SK-N-SH (cell line): ENCODE measurements at regions not wholly inside any gene's neighbourhood (a gene's known extent, or its start where the extent isn't known, plus 50 kb on each side); places are given as distances from the start of the nearest gene placed in this dataset.

Source experiments
- CTCF ChIP-seq: fragments of 200-600 bp; sonication (generic); IDR thresholded peaks from 2 replicates; pipeline ENCODE4 v1.6.1; 2017; ENCODE audit warnings: antibody characterized with exemption, mild to moderate bottlenecking, moderate library complexity
- ELF1 ChIP-seq: IDR thresholded peaks from 2 replicates; pipeline ENCODE4 v1.4.0; 2012
- EP300 ChIP-seq, 2 experiments: IDR thresholded peaks; 2 replicates each; pipeline versions ENCODE4 v1.4.0 to v1.6.1; 2012; ENCODE audit warnings: borderline replicate concordance in 1 of 2, low read depth in 1 of 2, low read length in 1 of 2
- FOXJ3 ChIP-seq: sonication (generic); formaldehyde crosslinking; IDR thresholded peaks from 2 replicates; pipeline ENCODE4 v1.5.1; 2020; ENCODE audit warnings: mild to moderate bottlenecking, missing genetic modification reagents
- MEF2A ChIP-seq: IDR thresholded peaks from 2 replicates; pipeline ENCODE4 v1.4.0; 2012; ENCODE audit warnings: low read depth, borderline replicate concordance
- POLR2AphosphoS5 ChIP-seq: IDR thresholded peaks from 2 replicates; pipeline ENCODE4 v1.6.1; 2012; ENCODE audit warnings: low read depth, low read length
- RAD21 ChIP-seq: IDR thresholded peaks from 2 replicates; pipeline ENCODE4 v1.6.1; 2012; ENCODE audit warnings: mild to moderate bottlenecking, low read length
- TAF1 ChIP-seq: IDR thresholded peaks from 2 replicates; pipeline ENCODE4 v1.6.1; 2012; ENCODE audit warnings: low read depth, mild to moderate bottlenecking, low read length, moderate library complexity, borderline replicate concordance
- YY1 ChIP-seq: IDR thresholded peaks from 2 replicates; pipeline ENCODE4 v1.4.0; 2012; ENCODE audit warnings: low read depth, mild to moderate bottlenecking
- ZBTB33 ChIP-seq: IDR thresholded peaks from 2 replicates; pipeline ENCODE4 v1.4.0; 2012; ENCODE audit warnings: low read depth, borderline replicate concordance

- TF ChIP-seq CTCF (no peak), MEF2A (no peak), ELF1 (no peak), FOXJ3 (CRISPR knock-in tag) (no peak), RAD21 (no peak), EP300 (IDR thresholded peaks at IDR 0.05; ENCODE audit: borderline replicate concordance in 1 of 2, low read depth in 1 of 2, low read length in 1 of 2) (no peak), YY1 (no peak), ZBTB33 (no peak), TAF1 (no peak), POLR2AphosphoS5 (no peak)
Measured at GRCh38 chr4:147347217-147347616, 133.7 kb upstream of the EDNRA start.
